ENCODE measurements at regions not wholly inside any gene's neighbourhood (a gene's known extent, or its start where the extent isn't known, plus 50 kb on each side); places are given as distances from the start of the nearest gene placed in this dataset.

GRCh38 chr11:29959488-29959887, 57.3 kb downstream of the KCNA4 start:
- ChIA-PET POLR2A (no interaction called here), CTCF (no interaction called here)
- no peak for ATAC-seq (ENCODE audit: poor library complexity)
- Histone ChIP-seq H3K4me3 (ENCODE audit: low read length) (no peak overlapping the region), H3K27me3 (ENCODE audit: control insufficient read depth in 1 of 2, insufficient read depth in 2 of 2, low read length in 2 of 2) (no peaks in the 10 kb centered on the region), H3K36me3 (ENCODE audit: insufficient read depth, low read length) (no peaks in the 10 kb centered on the region), H3K9me3 (ENCODE audit: control insufficient read depth in 1 of 2, insufficient read depth in 1 of 2, low read length in 2 of 2) (peaks cover 0 to 3% of the 10 kb centered on the region in 2 experiments), H3K27ac (ENCODE audit: low read depth in 1 of 2, low read length in 2 of 2) (no peak overlapping the region), H3K4me1 (ENCODE audit: insufficient read depth, low read length) (no peaks in the 10 kb centered on the region)
- H3K36me3 Mint-ChIP-seq (ENCODE audit: low read depth): no peaks in the 10 kb centered on the region
- no peaks in the 10 kb centered on the region for H3K4me1 Mint-ChIP-seq (ENCODE audit: low read depth)
- intact Hi-C loops (cut with DNase I, micrococcal nuclease): no loop called here
- no peak for DNase-seq
- H3K9me3 Mint-ChIP-seq: peaks cover 5% of the 10 kb centered on the region
- no peak overlapping the region for H3K27ac Mint-ChIP-seq
- no peaks in the 10 kb centered on the region for H3K27me3 Mint-ChIP-seq
- TF ChIP-seq CTCF (IDR thresholded peaks at IDR 0.05): no peak
- H3K4me3 Mint-ChIP-seq: no peak overlapping the region

- Histone ChIP-seq H3K4me1 (ENCODE audit: insufficient read depth, low read length) (no peaks in the 10 kb centered on the region), H3K4me3 (ENCODE audit: low read length) (no peak overlapping the region), H3K27me3 (ENCODE audit: control insufficient read depth in 1 of 2, insufficient read depth in 2 of 2, low read length in 2 of 2) (no peaks in the 10 kb centered on the region), H3K9me3 (ENCODE audit: control insufficient read depth in 1 of 2, insufficient read depth in 1 of 2, low read length in 2 of 2) (peaks cover 0 to 3% of the 10 kb centered on the region in 2 experiments), H3K36me3 (ENCODE audit: insufficient read depth, low read length) (no peaks in the 10 kb centered on the region), H3K27ac (ENCODE audit: low read depth in 1 of 2, low read length in 2 of 2) (no peak overlapping the region)
- no peak for DNase-seq
- Mint-ChIP-seq H3K4me1 (ENCODE audit: low read depth) (no peaks in the 10 kb centered on the region), H3K27ac (no peak overlapping the region), H3K36me3 (ENCODE audit: low read depth) (no peaks in the 10 kb centered on the region), H3K4me3 (no peak overlapping the region), H3K27me3 (no peaks in the 10 kb centered on the region), H3K9me3 (peaks cover 9% of the 10 kb centered on the region)
- no peak for ATAC-seq (ENCODE audit: poor library complexity)
- ChIA-PET CTCF (no interaction called here), POLR2A (no interaction called here)
- TF ChIP-seq CTCF (IDR thresholded peaks at IDR 0.05): no peak
- intact Hi-C loops (cut with DNase I, micrococcal nuclease): no loop called here
These were observed 59.4 kb downstream of the KCNA4 start for GRCh38 chr11:29957431-29957830.

- ChIA-PET CTCF (no interaction called here), POLR2A (no interaction called here)
- H3K9me3 ChIP-seq (ENCODE audit: control insufficient read depth in 1 of 2, insufficient read depth in 1 of 2, low read length in 2 of 2): peaks cover 0 to 3% of the 10 kb centered on the region in 2 experiments
- intact Hi-C loops (cut with DNase I, micrococcal nuclease): no loop called here
- no peaks in the 10 kb centered on the region for H3K27me3 ChIP-seq (ENCODE audit: control insufficient read depth in 1 of 2, insufficient read depth in 2 of 2, low read length in 2 of 2)
- Mint-ChIP-seq H3K9me3 (peaks cover 9% of the 10 kb centered on the region), H3K27ac (no peak overlapping the region), H3K4me1 (ENCODE audit: low read depth) (no peaks in the 10 kb centered on the region), H3K4me3 (no peak overlapping the region), H3K36me3 (ENCODE audit: low read depth) (no peaks in the 10 kb centered on the region), H3K27me3 (no peaks in the 10 kb centered on the region)
- TF ChIP-seq CTCF (IDR thresholded peaks at IDR 0.05): no peak
- no peak overlapping the region for H3K27ac ChIP-seq (ENCODE audit: low read depth in 1 of 2, low read length in 2 of 2)
- H3K4me1 ChIP-seq (ENCODE audit: insufficient read depth, low read length): no peaks in the 10 kb centered on the region
- DNase-seq (no peak), ATAC-seq (ENCODE audit: poor library complexity) (no peak)
- no peaks in the 10 kb centered on the region for H3K36me3 ChIP-seq (ENCODE audit: insufficient read depth, low read length)
- H3K4me3 ChIP-seq (ENCODE audit: low read length): no peak overlapping the region
These were observed 60.7 kb downstream of the KCNA4 start for GRCh38 chr11:29956076-29956556.

Data from CD4-positive, alpha-beta T cell (primary cell).